Epithelial cell of esophagus (primary cell): ENCODE measurements at regions not wholly inside any gene's neighbourhood (a gene's known extent, or its start where the extent isn't known, plus 50 kb on each side); places are given as distances from the start of the nearest gene placed in this dataset.
"Not testable (repeated sequence)": the region's sequence is repeated elsewhere in the genome, so short reads cannot be mapped to it uniquely, and the experiment has no call there.

ENCODE experiments used
- DNase-seq: peaks from one replicate; pipeline ENCODE4 v3.0.0; 2010; ENCODE audit warnings: low read depth
- H3K4me3 ChIP-seq: 2 replicates; pipeline ENCODE4 v1.5.1; 2011; ENCODE audit warnings: mild to moderate bottlenecking, low read length, control low read depth
- CTCF ChIP-seq: IDR thresholded peaks from 2 replicates; pipeline ENCODE4 v1.5.1; 2011; ENCODE audit warnings: low read depth, mild to moderate bottlenecking, low read length, control low read depth, inconsistent platforms; ENCODE audit not compliant: insufficient read depth; ENCODE audit errors: missing control alignments

GRCh38 chrX:2566055-2566454 lies 65.3 kb upstream of the DHRSX start:
- DNase-seq, result no peak

GRCh38 chrX:2561456-2561855 lies 60.7 kb upstream of the DHRSX start:
- no peak for DNase-seq
- no peak for TF ChIP-seq CTCF

More at GRCh38 chrX:2566055-2566454, 65.3 kb upstream of the DHRSX start:
- TF ChIP-seq CTCF, result no peak
- no peak overlapping the region for H3K4me3 ChIP-seq

GRCh38 chrX:2559124-2559523 lies 58.3 kb upstream of the DHRSX start:
- DNase-seq, result no peak
- TF ChIP-seq CTCF, result no peak
- no peak overlapping the region for H3K4me3 ChIP-seq

More at GRCh38 chrX:2561456-2561855, 60.7 kb upstream of the DHRSX start:
- H3K4me3 ChIP-seq, result no peak overlapping the region

GRCh38 chrX:2554891-2555290 lies 54.1 kb upstream of the DHRSX start:
- TF ChIP-seq CTCF, result no peak
- no peak overlapping the region for H3K4me3 ChIP-seq
- no peak for DNase-seq

GRCh38 chrX:2554066-2554465 lies 53.3 kb upstream of the DHRSX start:
- not testable (repeated sequence) for DNase-seq, H3K4me3 ChIP-seq

GRCh38 chrX:2552621-2553201 lies 51.9 kb upstream of the DHRSX start:
- no peak for TF ChIP-seq CTCF
- DNase-seq, result no peak
- no peak overlapping the region for H3K4me3 ChIP-seq

- DNase-seq, result no peak
- no peak for TF ChIP-seq CTCF
- H3K4me3 ChIP-seq, result no peak overlapping the region
Observed at GRCh38 chrX:2550328-2551020, 49.7 kb upstream of the DHRSX start.
